NCI-H1092 (cell line): ENCODE measurements at regions not wholly inside any gene's neighbourhood (a gene's known extent, or its start where the extent isn't known, plus 50 kb on each side); places are given as distances from the start of the nearest gene placed in this dataset.
"Not testable (repeated sequence)": the region's sequence is repeated elsewhere in the genome, so short reads cannot be mapped to it uniquely, and the experiment has no call there.

Experiments used
- DNase-seq: peaks from one replicate; lab custom pipeline; 2025; lab: John Stamatoyannopoulos, UW

GRCh38 chr1:194004146-194004545 is 817.7 kb upstream of the B3GALT2 start:
- no peak for DNase-seq

GRCh38 chr1:194001726-194002350 is 815.4 kb upstream of the B3GALT2 start:
- DNase-seq = not testable (repeated sequence)

GRCh38 chr1:193988885-193989284 is 802.5 kb upstream of the B3GALT2 start:
- no peak for DNase-seq

GRCh38 chr1:193979219-193979618 is 792.8 kb upstream of the B3GALT2 start:
- DNase-seq = no peak

- DNase-seq = no peak
Measured at GRCh38 chr1:193974286-193974798, 787.9 kb upstream of the B3GALT2 start.

- no peak for DNase-seq
Measured at GRCh38 chr1:193973428-193973827, 787.0 kb upstream of the B3GALT2 start.

- no peak for DNase-seq
Measured at GRCh38 chr1:193971595-193971994, 785.2 kb upstream of the B3GALT2 start.

GRCh38 chr1:193960499-193960898 is 774.1 kb upstream of the B3GALT2 start:
- DNase-seq = no peak

- DNase-seq = no peak
Measured at GRCh38 chr1:193960040-193960439, 773.6 kb upstream of the B3GALT2 start.

- no peak for DNase-seq
Measured at GRCh38 chr1:193957556-193958095, 771.2 kb upstream of the B3GALT2 start.

GRCh38 chr1:193952778-193953374 is 766.5 kb upstream of the B3GALT2 start:
- no peak for DNase-seq

- no peak for DNase-seq
Measured at GRCh38 chr1:193951984-193952383, 765.6 kb upstream of the B3GALT2 start.

GRCh38 chr1:193944454-193944853 is 758.0 kb upstream of the B3GALT2 start:
- no peak for DNase-seq

- DNase-seq = no peak
Measured at GRCh38 chr1:193940176-193940575, 753.8 kb upstream of the B3GALT2 start.

GRCh38 chr1:193939585-193939984 is 753.2 kb upstream of the B3GALT2 start:
- no peak for DNase-seq

GRCh38 chr1:193937308-193937707 is 750.9 kb upstream of the B3GALT2 start:
- DNase-seq = no peak

- no peak for DNase-seq
Measured at GRCh38 chr1:193932979-193933378, 746.6 kb upstream of the B3GALT2 start.

GRCh38 chr1:193931356-193931755 is 744.9 kb upstream of the B3GALT2 start:
- DNase-seq = no peak

- no peak for DNase-seq
Measured at GRCh38 chr1:193929374-193930033, 743.1 kb upstream of the B3GALT2 start.

- DNase-seq = no peak
Measured at GRCh38 chr1:193927550-193927949, 741.1 kb upstream of the B3GALT2 start.

GRCh38 chr1:193926956-193927355 is 740.5 kb upstream of the B3GALT2 start:
- no peak for DNase-seq

- no peak for DNase-seq
Measured at GRCh38 chr1:193919827-193920226, 733.4 kb upstream of the B3GALT2 start.

- no peak for DNase-seq
Measured at GRCh38 chr1:193916452-193916851, 730.0 kb upstream of the B3GALT2 start.
